ENCODE measurements at regions not wholly inside any gene's neighbourhood (a gene's known extent, or its start where the extent isn't known, plus 50 kb on each side); places are given as distances from the start of the nearest gene placed in this dataset.

GRCh38 chr20:55936209-55936595, 69.1 kb downstream of the CBLN4 start (continued):
- TF ChIP-seq ZNF462 (CRISPR knock-in tag; IDR thresholded peaks at IDR 0.05) (no peak), JUNB (IDR thresholded peaks at IDR 0.05; ENCODE audit: unreplicated experiment) (no peak), STAT1 (IDR thresholded peaks at IDR 0.05; ENCODE audit: unreplicated experiment) (no peak), EZH2phosphoT487 (IDR thresholded peaks at IDR 0.05; ENCODE audit: unreplicated experiment) (no peak), CREB1 (CRISPR knock-in tag; IDR thresholded peaks at IDR 0.05; ENCODE audit: low read depth) (no peak), ZNF114 (CRISPR knock-in tag; IDR thresholded peaks at IDR 0.05) (no peak)
- TF ChIP-seq, protein P1, sequence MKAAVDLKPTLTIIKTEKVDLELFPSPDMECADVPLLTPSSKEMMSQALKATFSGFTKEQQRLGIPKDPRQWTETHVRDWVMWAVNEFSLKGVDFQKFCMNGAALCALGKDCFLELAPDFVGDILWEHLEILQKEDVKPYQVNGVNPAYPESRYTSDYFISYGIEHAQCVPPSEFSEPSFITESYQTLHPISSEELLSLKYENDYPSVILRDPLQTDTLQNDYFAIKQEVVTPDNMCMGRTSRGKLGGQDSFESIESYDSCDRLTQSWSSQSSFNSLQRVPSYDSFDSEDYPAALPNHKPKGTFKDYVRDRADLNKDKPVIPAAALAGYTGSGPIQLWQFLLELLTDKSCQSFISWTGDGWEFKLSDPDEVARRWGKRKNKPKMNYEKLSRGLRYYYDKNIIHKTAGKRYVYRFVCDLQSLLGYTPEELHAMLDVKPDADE (IDR thresholded peaks at IDR 0.05), result no peak

- Histone ChIP-seq H2AFZ (no peak overlapping the region), H4K20me1 (replicated peaks; ENCODE audit: insufficient read depth) (no peaks in the 10 kb centered on the region), H3K27me3 (ENCODE audit: insufficient read depth) (no peaks in the 10 kb centered on the region), H3K27ac (ENCODE audit: low read depth) (no peak overlapping the region), H3K4me1 (ENCODE audit: insufficient read depth) (no peaks in the 10 kb centered on the region), H3K9me2 (ENCODE audit: insufficient read depth) (no peaks in the 10 kb centered on the region), H3F3A (replicated peaks; ENCODE audit: low read depth) (no peaks in the 10 kb centered on the region), H3K4me2 (no peak overlapping the region), H3K4me3 (no peak overlapping the region), H3K36me3 (ENCODE audit: insufficient read depth) (no peaks in the 10 kb centered on the region; the same call in 1 of the 2 replicates), H3K79me2 (replicated peaks; ENCODE audit: insufficient read depth) (no peaks in the 10 kb centered on the region)
- Mint-ChIP-seq H3K27ac (no peak overlapping the region), H3K27me3 (ENCODE audit: insufficient read depth, low read depth, poor library complexity) (peaks cover 1% of the 10 kb centered on the region), H3K4me1 (no peaks in the 10 kb centered on the region), H3K9me3 (peaks cover 96% of the 10 kb centered on the region), H3K4me3 (no peak overlapping the region), H3K36me3 (ENCODE audit: low read depth) (peaks cover 39% of the 10 kb centered on the region)
- ATAC-seq, result no peak
- no peak for DNase-seq (ENCODE audit: low spot score)
- TF ChIP-seq ZNF331 (CRISPR knock-in tag; IDR thresholded peaks at IDR 0.05; ENCODE audit: low read depth) (no peak), ZNF462 (CRISPR knock-in tag; IDR thresholded peaks at IDR 0.05) (no peak), EZH2phosphoT487 (IDR thresholded peaks at IDR 0.05; ENCODE audit: unreplicated experiment) (no peak)
Observed at GRCh38 chr20:55935448-55936208, 69.7 kb downstream of the CBLN4 start.

Data from GM23338 (cell line).